ENCODE measurements at regions not wholly inside any gene's neighbourhood (a gene's known extent, or its start where the extent isn't known, plus 50 kb on each side); places are given as distances from the start of the nearest gene placed in this dataset.

DNA sequence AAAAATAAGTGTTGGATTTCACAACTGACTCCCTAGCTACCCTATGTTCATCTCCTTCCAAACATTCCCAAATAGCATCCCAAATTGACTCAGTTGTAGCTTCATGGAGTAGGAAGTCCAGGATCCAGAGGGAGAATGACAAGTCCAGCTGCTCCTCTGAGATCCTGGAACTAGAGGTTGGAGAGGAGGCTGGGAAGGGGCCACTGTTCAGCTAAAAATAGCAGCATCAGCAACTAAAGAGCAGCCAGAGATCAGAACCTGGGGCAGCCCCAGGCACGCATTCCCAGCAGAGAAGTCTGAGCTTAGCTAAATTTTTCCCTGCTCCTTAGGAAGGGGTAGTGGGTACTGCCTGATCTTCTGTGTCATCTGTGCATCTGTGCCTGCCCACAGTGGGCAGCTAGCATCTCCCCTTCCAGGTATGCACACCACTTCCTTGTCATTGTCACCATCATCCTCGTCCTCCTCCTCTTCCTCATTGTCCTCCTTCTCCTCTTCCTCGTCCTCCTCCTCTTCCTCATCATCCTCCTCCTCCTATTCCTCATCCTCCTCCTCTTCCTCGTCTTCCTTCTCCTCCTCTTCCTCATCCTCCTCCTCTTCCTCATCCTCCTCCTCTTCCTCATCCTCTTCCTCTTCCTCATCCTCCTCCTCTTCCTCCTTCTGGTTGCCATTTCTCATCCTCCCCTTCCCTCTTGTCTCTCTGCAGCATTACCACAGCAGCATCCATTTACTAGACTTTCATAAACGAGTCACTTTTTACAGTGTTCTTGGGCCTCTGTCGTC lies 152.3 kb upstream of the ROPN1 start:
- TF ChIP-seq POLR2A (IDR thresholded peaks at IDR 0.05), result no peak
- TF ChIP-seq, protein P1, sequence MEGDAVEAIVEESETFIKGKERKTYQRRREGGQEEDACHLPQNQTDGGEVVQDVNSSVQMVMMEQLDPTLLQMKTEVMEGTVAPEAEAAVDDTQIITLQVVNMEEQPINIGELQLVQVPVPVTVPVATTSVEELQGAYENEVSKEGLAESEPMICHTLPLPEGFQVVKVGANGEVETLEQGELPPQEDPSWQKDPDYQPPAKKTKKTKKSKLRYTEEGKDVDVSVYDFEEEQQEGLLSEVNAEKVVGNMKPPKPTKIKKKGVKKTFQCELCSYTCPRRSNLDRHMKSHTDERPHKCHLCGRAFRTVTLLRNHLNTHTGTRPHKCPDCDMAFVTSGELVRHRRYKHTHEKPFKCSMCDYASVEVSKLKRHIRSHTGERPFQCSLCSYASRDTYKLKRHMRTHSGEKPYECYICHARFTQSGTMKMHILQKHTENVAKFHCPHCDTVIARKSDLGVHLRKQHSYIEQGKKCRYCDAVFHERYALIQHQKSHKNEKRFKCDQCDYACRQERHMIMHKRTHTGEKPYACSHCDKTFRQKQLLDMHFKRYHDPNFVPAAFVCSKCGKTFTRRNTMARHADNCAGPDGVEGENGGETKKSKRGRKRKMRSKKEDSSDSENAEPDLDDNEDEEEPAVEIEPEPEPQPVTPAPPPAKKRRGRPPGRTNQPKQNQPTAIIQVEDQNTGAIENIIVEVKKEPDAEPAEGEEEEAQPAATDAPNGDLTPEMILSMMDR (IDR thresholded peaks at IDR 0.05), result no peak
